HEK293 (cell line): ENCODE measurements at regions not wholly inside any gene's neighbourhood (a gene's known extent, or its start where the extent isn't known, plus 50 kb on each side); places are given as distances from the start of the nearest gene placed in this dataset.

ENCODE experiments used
- AEBP2 ChIP-seq: fragments of 450-650 bp; formaldehyde crosslinking; IDR thresholded peaks from 2 replicates; pipeline ENCODE4 v1.5.1; 2016; ENCODE audit warnings: missing biosample characterization, missing genetic modification characterization, borderline replicate concordance
- GLIS1 ChIP-seq: fragments of 450-650 bp; formaldehyde crosslinking; IDR thresholded peaks from 2 replicates; pipeline ENCODE4 v1.5.1; 2016; ENCODE audit warnings: missing biosample characterization, missing genetic modification characterization
- HOXA7 ChIP-seq: sonication (generic); formaldehyde crosslinking; IDR thresholded peaks from 2 replicates; pipeline ENCODE4 v1.8.1; 2022; ENCODE audit warnings: missing genetic modification reagents, borderline replicate concordance
- REST ChIP-seq: fragments of 450-650 bp; formaldehyde crosslinking; IDR thresholded peaks from 2 replicates; pipeline ENCODE4 v1.5.1; 2016; ENCODE audit warnings: missing biosample characterization, missing genetic modification characterization
- SETDB1 ChIP-seq: IDR thresholded peaks from one replicate; pipeline ENCODE4 v1.6.1; 2017; ENCODE audit warnings: mild to moderate bottlenecking, low read length, moderate library complexity, mixed read lengths; ENCODE audit not compliant: insufficient read length
- ZBTB11 ChIP-seq: fragments of 450-650 bp; formaldehyde crosslinking; conservative IDR thresholded peaks from 2 replicates; pipeline ENCODE4 v1.5.1; 2016; ENCODE audit warnings: low read depth, missing biosample characterization, missing genetic modification characterization
- ZBTB26 ChIP-seq: fragments of 450-650 bp; formaldehyde crosslinking; optimal IDR thresholded peaks from 2 replicates; pipeline ENCODE3; 2016; ENCODE audit warnings: missing biosample characterization, mild to moderate bottlenecking, missing genetic modification characterization
- ZBTB8A ChIP-seq: fragments of 450-650 bp; formaldehyde crosslinking; IDR thresholded peaks from 2 replicates; pipeline ENCODE4 v1.5.1; 2016; ENCODE audit warnings: missing biosample characterization, missing genetic modification characterization
- ZFP37 ChIP-seq: fragments of 450-650 bp; formaldehyde crosslinking; IDR thresholded peaks from 2 replicates; pipeline ENCODE4 v1.5.1; 2016; ENCODE audit warnings: missing biosample characterization, missing genetic modification characterization
- ZFP69B ChIP-seq: fragments of 450-650 bp; formaldehyde crosslinking; IDR thresholded peaks from 2 replicates; pipeline ENCODE4 v1.5.1; 2016; ENCODE audit warnings: missing biosample characterization, missing genetic modification characterization
- ZNF140 ChIP-seq: fragments of 450-650 bp; formaldehyde crosslinking; IDR thresholded peaks from 2 replicates; pipeline ENCODE4 v1.5.1; 2016; ENCODE audit warnings: missing biosample characterization, missing genetic modification characterization
- ZNF202 ChIP-seq: fragments of 450-650 bp; formaldehyde crosslinking; IDR thresholded peaks from 2 replicates; pipeline ENCODE4 v1.5.1; 2016; ENCODE audit warnings: missing biosample characterization, missing genetic modification characterization, borderline replicate concordance
- ZNF292 ChIP-seq: fragments of 450-650 bp; formaldehyde crosslinking; IDR thresholded peaks from 2 replicates; pipeline ENCODE4 v1.5.1; 2016; ENCODE audit warnings: low read depth, missing biosample characterization, missing genetic modification characterization, borderline replicate concordance
- ZNF354C ChIP-seq: fragments of 450-650 bp; formaldehyde crosslinking; IDR thresholded peaks from 2 replicates; pipeline ENCODE4 v1.5.1; 2016; ENCODE audit warnings: missing biosample characterization, missing genetic modification characterization, low read depth, borderline replicate concordance
- ZNF394 ChIP-seq: fragments of 450-650 bp; formaldehyde crosslinking; IDR thresholded peaks from 2 replicates; pipeline ENCODE4 v1.5.1; 2016; ENCODE audit warnings: missing biosample characterization, missing genetic modification characterization, mild to moderate bottlenecking, moderate library complexity, borderline replicate concordance
- ZNF404 ChIP-seq: fragments of 450-650 bp; formaldehyde crosslinking; IDR thresholded peaks from 2 replicates; pipeline ENCODE4 v1.5.1; 2017; ENCODE audit warnings: missing biosample characterization, missing genetic modification characterization
- ZNF426 ChIP-seq: fragments of 450-650 bp; formaldehyde crosslinking; IDR thresholded peaks from 2 replicates; pipeline ENCODE4 v1.5.1; 2017; ENCODE audit warnings: missing biosample characterization, missing genetic modification characterization, mild to moderate bottlenecking, inconsistent platforms, moderate library complexity
- ZNF433 ChIP-seq: fragments of 450-650 bp; formaldehyde crosslinking; IDR thresholded peaks from 2 replicates; pipeline ENCODE4 v1.5.1; 2016; ENCODE audit warnings: missing biosample characterization, missing genetic modification characterization, low read depth
- ZNF510 ChIP-seq: fragments of 450-650 bp; formaldehyde crosslinking; IDR thresholded peaks from 2 replicates; pipeline ENCODE4 v1.5.1; 2018; ENCODE audit warnings: mild to moderate bottlenecking, missing genetic modification characterization, missing biosample characterization; ENCODE audit not compliant: insufficient replicate concordance
- ZNF529 ChIP-seq: fragments of 450-650 bp; formaldehyde crosslinking; IDR thresholded peaks from 2 replicates; pipeline ENCODE4 v1.5.1; 2017; ENCODE audit warnings: missing genetic modification characterization, missing biosample characterization; ENCODE audit not compliant: insufficient replicate concordance
- ZNF555 ChIP-seq: fragments of 450-650 bp; formaldehyde crosslinking; conservative IDR thresholded peaks from 2 replicates; pipeline ENCODE4 v1.5.1; 2017; ENCODE audit warnings: missing biosample characterization, mild to moderate bottlenecking, missing genetic modification characterization, inconsistent platforms
- ZNF560 ChIP-seq: fragments of 450-650 bp; formaldehyde crosslinking; IDR thresholded peaks from 2 replicates; pipeline ENCODE4 v1.5.1; 2017; ENCODE audit warnings: missing biosample characterization, missing genetic modification characterization, borderline replicate concordance
- ZNF600 ChIP-seq: fragments of 450-650 bp; formaldehyde crosslinking; IDR thresholded peaks from 2 replicates; pipeline ENCODE4 v1.5.1; 2016; ENCODE audit warnings: missing biosample characterization, missing genetic modification characterization
- ZNF623 ChIP-seq: fragments of 450-650 bp; formaldehyde crosslinking; IDR thresholded peaks from 2 replicates; pipeline ENCODE4 v1.5.1; 2016; ENCODE audit warnings: missing biosample characterization, missing genetic modification characterization
- ZNF629 ChIP-seq: fragments of 450-650 bp; formaldehyde crosslinking; IDR thresholded peaks from 2 replicates; pipeline ENCODE4 v1.5.1; 2017; ENCODE audit warnings: missing biosample characterization, missing genetic modification characterization
- ZNF664 ChIP-seq: fragments of 450-650 bp; formaldehyde crosslinking; IDR thresholded peaks from 2 replicates; pipeline ENCODE4 v1.5.1; 2016; ENCODE audit warnings: missing biosample characterization, missing genetic modification characterization
- ZNF704 ChIP-seq: fragments of 450-650 bp; formaldehyde crosslinking; IDR thresholded peaks from 2 replicates; pipeline ENCODE4 v1.5.1; 2016; ENCODE audit warnings: missing biosample characterization, missing genetic modification characterization
- ZNF76 ChIP-seq: fragments of 450-650 bp; formaldehyde crosslinking; IDR thresholded peaks from 2 replicates; pipeline ENCODE4; 2016; ENCODE audit warnings: low read depth, missing biosample characterization, missing genetic modification characterization, borderline replicate concordance
- ZXDB ChIP-seq: fragments of 450-650 bp; formaldehyde crosslinking; IDR thresholded peaks from 2 replicates; pipeline ENCODE4 v1.5.1; 2016; ENCODE audit warnings: missing biosample characterization, missing genetic modification characterization

GRCh38 chr4:15286041-15286440 is 141.8 kb upstream of the C1QTNF7 start (continued):
- peak; percentile 76 for TF ChIP-seq REST
- no peak for TF ChIP-seq AEBP2 (tag by site-specific recombination)
- TF ChIP-seq ZNF354C (tag by site-specific recombination) = 0 out of 2 replicates have a peak, but pooled peaks have one; percentile 21
- 0 out of 2 replicates have a peak, but pooled peaks have one; percentile 40 for TF ChIP-seq ZNF560 (tag by site-specific recombination)
- TF ChIP-seq ZNF433 (tag by site-specific recombination) = 0 out of 2 replicates have a peak, but pooled peaks have one; percentile 45
- TF ChIP-seq ZNF202 (tag by site-specific recombination) = peak; percentile 83
- TF ChIP-seq ZFP37 = 0 out of 2 replicates have a peak, but pooled peaks have one; percentile 27
- peak; percentile 53; the same call in 1 of the 2 replicates for TF ChIP-seq ZNF704 (tag by site-specific recombination)
- no peak for TF ChIP-seq GLIS1 (tag by site-specific recombination)
- TF ChIP-seq ZNF623 (tag by site-specific recombination) = peak; percentile 68
- TF ChIP-seq ZNF529 (tag by site-specific recombination) = peak; percentile 41
- no peak for TF ChIP-seq ZNF600 (tag by site-specific recombination)
- TF ChIP-seq ZXDB (tag by site-specific recombination) = peak; percentile 63; the same call in 1 of the 2 replicates
- TF ChIP-seq ZNF555 (tag by site-specific recombination) = peak; percentile 96
- no peak for TF ChIP-seq ZBTB26
- peak; percentile 89 for TF ChIP-seq ZNF426
- peak; percentile 68 for TF ChIP-seq ZBTB8A (tag by site-specific recombination)
- peak; percentile 86 for TF ChIP-seq ZNF394 (tag by site-specific recombination)
- TF ChIP-seq ZNF76 (tag by site-specific recombination) = no peak
- 0 out of 2 replicates have a peak, but pooled peaks have one; percentile 18 for TF ChIP-seq ZNF404 (tag by site-specific recombination)
- TF ChIP-seq ZNF140 (tag by site-specific recombination) = peak; percentile 88
- TF ChIP-seq ZBTB11 (tag by site-specific recombination) = peak; percentile 86
- TF ChIP-seq SETDB1 = no peak
- TF ChIP-seq HOXA7 (CRISPR knock-in tag) = no peak
- TF ChIP-seq ZFP69B = no peak
- peak; percentile 72 for TF ChIP-seq ZNF510 (tag by site-specific recombination)
- 0 out of 2 replicates have a peak, but pooled peaks have one; percentile 27 for TF ChIP-seq ZNF664 (tag by site-specific recombination)
- 0 out of 2 replicates have a peak, but pooled peaks have one; percentile 24 for TF ChIP-seq ZNF629
- 0 out of 2 replicates have a peak, but pooled peaks have one; percentile 44 for TF ChIP-seq ZNF292 (tag by site-specific recombination)
